K562 (cell line): ENCODE measurements at regions not wholly inside any gene's neighbourhood (a gene's known extent, or its start where the extent isn't known, plus 50 kb on each side); places are given as distances from the start of the nearest gene placed in this dataset.

Experiments used
- ATAC-seq: fragments of 200-7000 bp; cut with Tn5 transposase; 3 replicates; pipeline ENCODE4 v1.9.1; 2020; ENCODE audit warnings: moderate library complexity
- BruUV-seq: library from RNA; stranded (reverse); fragments of 400-500 nt; replicated peaks from 2 replicates; lab custom pipeline; 2021; lab: Mats Ljungman, UMichigan
- CTCF ChIA-PET: fragments of 300-600 bp; formaldehyde crosslinking; extraction: SDS; loops from one replicate; lab custom pipeline; 2021; ENCODE audit warnings: low intra/inter-chr PET ratio; lab: Yijun Ruan, JAX
- POLR2A ChIA-PET: fragments of 300-600, 350-650 bp; sonication (Branson Sonifier 250); formaldehyde crosslinking; extraction: SDS; loops from one replicate; lab custom pipeline; 2021; ENCODE audit warnings: antibody characterized with exemption, inconsistent platforms; lab: Yijun Ruan, JAX
- DNase-seq, 4 experiments: peaks; one replicate each; pipeline versions ENCODE4 v3.0.0 to v3.0.0-alpha.2; 2011 to 2018; ENCODE audit warnings: low spot score in 3 of 4, mixed read lengths in 3 of 4; ENCODE audit errors: extremely low read depth in 1 of 4
- FAIRE-seq: peaks from 2 replicates; lab custom pipeline; 2011; peaks lifted over from hg19 to GRCh38; lab: Jason Lieb, UNC
- H2AFZ ChIP-seq: 2 replicates; pipeline ENCODE4 v1.6.0; 2011; ENCODE audit warnings: low read depth, low read length, control low read depth, inconsistent platforms
- H3K27ac ChIP-seq: fragments of 200-600 bp; 3 replicates; pipeline ENCODE4 v1.8.0; 2011; ENCODE audit warnings: low read depth, mild to moderate bottlenecking, control low read depth, inconsistent platforms, low read length, moderate library complexity, mixed read lengths; ENCODE audit errors: extremely low read depth
- H3K27me3 ChIP-seq, 2 experiments: fragments of 300-600 bp in 1 of 2; 2 replicates in 1 of 2; 3 replicates in 1 of 2; pipeline versions ENCODE4 v1.6.0 to v1.8.0; 2011; ENCODE audit warnings: inconsistent platforms in 2 of 2, low read length in 2 of 2, mild to moderate bottlenecking in 1 of 2, mixed read lengths in 1 of 2, moderate library complexity in 1 of 2; ENCODE audit not compliant: control insufficient read depth in 2 of 2, insufficient read depth in 2 of 2
- H3K36me3 ChIP-seq: fragments of 300-600 bp; 3 replicates; pipeline ENCODE4 v1.8.0; 2011; ENCODE audit warnings: mild to moderate bottlenecking, low read length, inconsistent platforms; ENCODE audit not compliant: control insufficient read depth, insufficient read depth
- H3K4me1 ChIP-seq, 2 experiments: fragments of 200-600 bp in 1 of 2; replicated peaks in 1 of 2; 2 replicates in 1 of 2; 3 replicates in 1 of 2; pipeline versions ENCODE4 v1.5.1 to v1.8.0; 2011; ENCODE audit warnings: inconsistent platforms in 2 of 2, low read length in 2 of 2, mild to moderate bottlenecking in 1 of 2, mixed read lengths in 1 of 2, moderate library complexity in 1 of 2; ENCODE audit not compliant: control insufficient read depth in 2 of 2, insufficient read depth in 2 of 2
- H3K4me2 ChIP-seq: 2 replicates; pipeline ENCODE4 v1.6.1; 2011; ENCODE audit warnings: low read length, control low read depth, inconsistent platforms, mixed read lengths; ENCODE audit not compliant: insufficient read depth
- H3K4me3 ChIP-seq: fragments of 200-600 bp; sonication (generic), shearing (Covaris generic); 2 replicates; pipeline ENCODE4 v1.5.1; 2016; ENCODE audit warnings: control low read depth, inconsistent platforms
- H3K79me2 ChIP-seq: fragments of 200-600 bp; 3 replicates; pipeline ENCODE4 v1.8.0; 2011; ENCODE audit warnings: low read length, inconsistent platforms; ENCODE audit not compliant: control insufficient read depth, insufficient read depth
- H3K9ac ChIP-seq, 2 experiments: 2 replicates each; pipeline versions ENCODE4 v1.6.0 to v1.6.1; 2011; ENCODE audit warnings: low read depth in 2 of 2, low read length in 2 of 2, control low read depth in 1 of 2, inconsistent platforms in 1 of 2, mild to moderate bottlenecking in 1 of 2, mixed read lengths in 1 of 2; ENCODE audit not compliant: insufficient read depth in 1 of 2
- H3K9me1 ChIP-seq: one replicate; pipeline ENCODE4 v1.6.0; 2011; ENCODE audit warnings: inconsistent platforms, mild to moderate bottlenecking, low read length, moderate library complexity; ENCODE audit not compliant: control insufficient read depth, insufficient read depth
- H3K9me3 ChIP-seq: replicated peaks from 2 replicates; pipeline ENCODE4 v1.5.1; 2011; ENCODE audit warnings: low read depth, low read length, inconsistent platforms; ENCODE audit not compliant: control insufficient read depth, insufficient read depth
- H4K20me1 ChIP-seq: replicated peaks from 2 replicates; pipeline ENCODE4 v1.6.1; 2011; ENCODE audit warnings: low read length, inconsistent platforms, mixed read lengths; ENCODE audit not compliant: control insufficient read depth, insufficient read depth
- ARID1B ChIP-seq: fragments of 450-650 bp; IDR thresholded peaks from 2 replicates; pipeline ENCODE4 v1.6.1; 2016; ENCODE audit warnings: antibody characterized with exemption, mild to moderate bottlenecking, inconsistent platforms
- CREB1 ChIP-seq, 2 experiments: sonication (generic) in 1 of 2; formaldehyde crosslinking in 1 of 2; IDR thresholded peaks; 2 replicates each; pipeline versions ENCODE4 v1.6.1 to v1.8.0; 2012 to 2022; ENCODE audit warnings: inconsistent platforms in 1 of 2, mild to moderate bottlenecking in 1 of 2, missing genetic modification reagents in 1 of 2, moderate library complexity in 1 of 2
- ESRRA ChIP-seq: fragments of 450-650 bp; IDR thresholded peaks from 2 replicates; pipeline ENCODE4 v1.6.1; 2014; ENCODE audit warnings: low read depth, mild to moderate bottlenecking, moderate library complexity, borderline replicate concordance
- ETV1 ChIP-seq: fragments of 450-650 bp; conservative IDR thresholded peaks from 2 replicates; pipeline ENCODE4 v1.6.1; 2016; ENCODE audit warnings: missing genetic modification characterization, control low read depth, low read depth, missing compliant biosample characterization
- FOXJ3 ChIP-seq: sonication (generic); formaldehyde crosslinking; IDR thresholded peaks from 2 replicates; pipeline ENCODE4 v1.4.0; 2020; ENCODE audit warnings: mild to moderate bottlenecking, missing genetic modification reagents
- FOXK2 ChIP-seq, 2 experiments: fragments of 450-650 bp; IDR thresholded peaks in 1 of 2; conservative IDR thresholded peaks in 1 of 2; 2 replicates each; pipeline ENCODE4 v1.6.1; 2016; ENCODE audit warnings: low read depth in 2 of 2, mild to moderate bottlenecking in 1 of 2
- HDAC2 ChIP-seq: fragments of 450-650 bp; IDR thresholded peaks from 2 replicates; pipeline ENCODE4 v1.6.1; 2016; ENCODE audit warnings: mild to moderate bottlenecking
- MAFK ChIP-seq: IDR thresholded peaks from 2 replicates; pipeline ENCODE4 v1.6.1; 2011; ENCODE audit warnings: low read length, improper control_type of control experiment
- MLX ChIP-seq, 2 experiments: fragments of 450-650 bp in 1 of 2; sonication (generic) in 1 of 2; formaldehyde crosslinking; conservative IDR thresholded peaks; 2 replicates each; pipeline versions ENCODE4 v1.4.0 to v1.8.1; 2020 to 2022; ENCODE audit warnings: mild to moderate bottlenecking in 1 of 2, missing genetic modification reagents in 1 of 2
- NFRKB ChIP-seq: fragments of 450-650 bp; IDR thresholded peaks from 2 replicates; pipeline ENCODE4 v1.6.1; 2016; ENCODE audit warnings: low read depth
- SRSF3 ChIP-seq: fragments of 200-400 bp; formaldehyde crosslinking; IDR thresholded peaks from 2 replicates; pipeline ENCODE4 v1.6.1; 2016; ENCODE audit warnings: mild to moderate bottlenecking, low read length, moderate library complexity; ENCODE audit not compliant: insufficient read depth
- ZNF224 ChIP-seq: sonication (generic); formaldehyde crosslinking; IDR thresholded peaks from 2 replicates; pipeline ENCODE4 v1.8.0; 2022; ENCODE audit warnings: mild to moderate bottlenecking, missing genetic modification reagents
- ZNF277 ChIP-seq: fragments of 250-450 bp; sonication (Bioruptor Pico); IDR thresholded peaks from 2 replicates; pipeline ENCODE4 v1.8.0; 2022; ENCODE audit warnings: inconsistent platforms, mild to moderate bottlenecking, moderate library complexity, borderline replicate concordance
- ZNF3 ChIP-seq: fragments of 250-450 bp; sonication (Bioruptor Pico); IDR thresholded peaks from 2 replicates; pipeline ENCODE4 v1.5.0; 2021; ENCODE audit warnings: mild to moderate bottlenecking, moderate library complexity
- ZNF518B ChIP-seq: fragments of 250-450 bp; sonication (Bioruptor Pico); IDR thresholded peaks from 2 replicates; pipeline ENCODE4 v1.5.0; 2021; ENCODE audit warnings: mild to moderate bottlenecking, moderate library complexity
- ZNF644 ChIP-seq: fragments of 200-800 bp; sonication (Bioruptor generic); IDR thresholded peaks from 2 replicates; pipeline ENCODE4 v1.6.1; 2016; ENCODE audit warnings: low read depth, missing genetic modification characterization, missing compliant biosample characterization
- WGBS: fragments of 100-300 bp; shearing (Covaris generic); methylation state at CpG from one replicate; pipeline ENCODE4 v1.1.6; 2016; ENCODE audit warnings: low coverage, mixed read lengths; ENCODE audit not compliant: insufficient coverage; ENCODE audit errors: missing lambda C conversion rate; 5-methylcytosine and 5-hydroxymethylcytosine counted together
- in situ Hi-C: fragments of 300-500 bp; cut with MboI; formaldehyde crosslinking; loops from 4 replicates; pipeline ENCODE4 v1.15.0; 2018; ENCODE audit warnings: inconsistent platforms, mixed read lengths
- intact Hi-C: fragments of 100-400 bp; cut with micrococcal nuclease; formaldehyde crosslinking; loops from 2 replicates; pipeline ENCODE4 v1.14.2; 2022

- Histone ChIP-seq H3K27me3 (no peaks in the 10 kb centered on the region), H3K27ac (no peak overlapping the region), H3K9me1 (no peaks in the 10 kb centered on the region), H3K9ac (no peak overlapping the region), H2AFZ (no peak overlapping the region), H3K36me3 (no peaks in the 10 kb centered on the region), H3K4me3 (no peak overlapping the region), H4K20me1 (no peaks in the 10 kb centered on the region), H3K79me2 (no peaks in the 10 kb centered on the region), H3K4me1 (no peaks in the 10 kb centered on the region), H3K4me2 (no peak overlapping the region), H3K9me3 (no peaks in the 10 kb centered on the region)
- WGBS, result 0% methylated on average over 3 of the region's 3 CpGs
- FAIRE-seq, result no peak
- no peak for DNase-seq
- no TSS peak for BruUV-seq
- CTCF ChIA-PET, result no interaction called here
- no peak for TF ChIP-seq MLX (CRISPR knock-in tag; conservative IDR thresholded peaks at IDR 0.05)
- no peak for TF ChIP-seq ETV1 (tag)
- no peak for TF ChIP-seq ZNF224 (CRISPR knock-in tag)
- no peak for TF ChIP-seq FOXJ3
- no peak for TF ChIP-seq NFRKB
- TF ChIP-seq ZNF3 (CRISPR knock-in tag), result no peak
- no peak for TF ChIP-seq ARID1B
- no peak for TF ChIP-seq HDAC2
- TF ChIP-seq CREB1 (IDR thresholded peaks at IDR 0.05), result no peak
- no peak for TF ChIP-seq CREB1 (CRISPR knock-in tag; IDR thresholded peaks at IDR 0.05)
- no peak for TF ChIP-seq ZNF277 (CRISPR knock-in tag)
- TF ChIP-seq ZNF644, result no peak
- TF ChIP-seq ZNF518B (CRISPR knock-in tag), result no peak
- TF ChIP-seq FOXK2 (conservative IDR thresholded peaks at IDR 0.05 in 1 of 2, IDR thresholded peaks at IDR 0.05 in 1 of 2; ENCODE audit: low read depth in 2 of 2), result no peak
- no peak for TF ChIP-seq ESRRA
- TF ChIP-seq MAFK, result no peak
- TF ChIP-seq SRSF3, result no peak
- ATAC-seq, result no peak
- in situ Hi-C loops (loop anchor here (10.0 kb wide), 1 partner anchor 1217 kb away; no protein-coding TSS in a partner anchor), intact Hi-C loops (no loop called here)
- POLR2A ChIA-PET, result no interaction called here
Measured at GRCh38 chr18:40341701-40342100, 1613.3 kb upstream of the PIK3C3 start.
